Esophagus squamous epithelium (tissue), 5 donors: ENCODE measurements at regions not wholly inside any gene's neighbourhood (a gene's known extent, or its start where the extent isn't known, plus 50 kb on each side); places are given as distances from the start of the nearest gene placed in this dataset.
"Not testable (repeated sequence)": the region's sequence is repeated elsewhere in the genome, so short reads cannot be mapped to it uniquely, and the experiment has no call there.

Experiments
- DNase-seq: peaks from one replicate; lab custom pipeline; 2025; lab: John Stamatoyannopoulos, UW
- H3K27ac ChIP-seq, 4 donors: fragments of 200-600 bp; sonication (generic); one replicate each; pipeline ENCODE4 v1.5.1; 2016 to 2019; ENCODE audit warnings: mild to moderate bottlenecking in 1 of 4
- H3K27me3 ChIP-seq, 4 donors: fragments of 200-600 bp; sonication (generic); 1 replicate in 3 of 4; 2 replicates in 1 of 4; pipeline versions ENCODE4 v1.5.1 to v1.6.0; 2017 to 2021; ENCODE audit warnings: antibody characterized with exemption in 1 of 4
- H3K36me3 ChIP-seq, 3 donors: fragments of 200-600 bp; sonication (generic); one replicate each; pipeline ENCODE4 v1.5.1; 2016 to 2019
- H3K4me1 ChIP-seq, 3 donors: fragments of 200-600 bp; sonication (generic); one replicate each; pipeline ENCODE4 v1.5.1; 2017 to 2019
- H3K4me3 ChIP-seq, 4 donors: fragments of 200-600 bp; sonication (generic); 1 replicate in 3 of 4; 2 replicates in 1 of 4; pipeline ENCODE4 v1.5.1; 2016 to 2019; ENCODE audit warnings: mild to moderate bottlenecking in 2 of 4, moderate library complexity in 1 of 4
- H3K9me3 ChIP-seq, 3 donors: fragments of 200-600 bp; sonication (generic); one replicate each; pipeline ENCODE4 v1.5.1; 2016 to 2019
- POLR2A ChIP-seq, 4 donors: fragments of 450-650 bp; IDR thresholded peaks; one replicate each; pipeline ENCODE4 v1.6.1; 2017; ENCODE audit warnings: antibody characterized with exemption in 4 of 4, mild to moderate bottlenecking in 4 of 4, moderate library complexity in 3 of 4
- WGBS, 2 donors: methylation state at CpG; one replicate each; pipeline ENCODE4 v1.1.5; 2018; 5-methylcytosine and 5-hydroxymethylcytosine counted together
- intact Hi-C: fragments of 100-400 bp; cut with DNase I; formaldehyde crosslinking; loops from one replicate; pipeline ENCODE4 v1.15.0; 2022
- TF ChIP-seq, protein P1 (sequence below), 6 experiments: fragments of 450-650 bp in 4 of 6; fragments of 200-600 bp in 2 of 6; sonication (generic) in 2 of 6; IDR thresholded peaks; one replicate each; pipeline ENCODE4 v1.5.1; 2016 to 2019; ENCODE audit warnings: antibody characterized with exemption in 6 of 6, mild to moderate bottlenecking in 4 of 6, moderate library complexity in 4 of 6
- donor health status: DM: yes; HTN: yes; CAD: no.

DNA sequence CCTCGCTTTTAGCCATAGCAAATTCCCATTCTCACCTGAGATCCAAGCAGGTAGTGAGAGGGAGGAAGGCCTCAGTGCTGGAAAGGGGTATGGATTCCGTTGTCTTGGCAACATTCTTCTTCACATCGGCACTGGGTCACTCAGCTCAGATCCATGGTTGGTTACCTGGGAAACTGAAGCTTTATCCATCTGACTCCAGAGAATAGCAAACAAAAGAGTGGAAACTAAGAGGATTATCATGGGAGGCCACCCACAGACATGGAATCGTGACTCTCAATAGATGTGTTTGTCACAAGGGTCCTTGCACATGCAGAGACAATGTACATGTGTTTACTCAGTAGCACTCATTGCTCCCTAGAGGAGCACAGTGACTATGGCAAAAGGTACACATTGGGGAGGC, 81.0 kb downstream of the MAGED4 start:
- Histone ChIP-seq H3K9me3 (no peaks in the 10 kb centered on the region), H3K4me3 (no peak overlapping the region), H3K4me1 (peaks cover 0 to 10% (median 0%) of the 10 kb centered on the region in 3 donors), H3K27me3 (no peaks in the 10 kb centered on the region), H3K36me3 (no peaks in the 10 kb centered on the region), H3K27ac (no peak overlapping the region)
- 17 to 51% methylated on average over 1 to 4 of the region's 4 CpGs for WGBS, 2 donors
- TF ChIP-seq POLR2A (IDR thresholded peaks at IDR 0.05) = no peak
- TF ChIP-seq, protein P1, sequence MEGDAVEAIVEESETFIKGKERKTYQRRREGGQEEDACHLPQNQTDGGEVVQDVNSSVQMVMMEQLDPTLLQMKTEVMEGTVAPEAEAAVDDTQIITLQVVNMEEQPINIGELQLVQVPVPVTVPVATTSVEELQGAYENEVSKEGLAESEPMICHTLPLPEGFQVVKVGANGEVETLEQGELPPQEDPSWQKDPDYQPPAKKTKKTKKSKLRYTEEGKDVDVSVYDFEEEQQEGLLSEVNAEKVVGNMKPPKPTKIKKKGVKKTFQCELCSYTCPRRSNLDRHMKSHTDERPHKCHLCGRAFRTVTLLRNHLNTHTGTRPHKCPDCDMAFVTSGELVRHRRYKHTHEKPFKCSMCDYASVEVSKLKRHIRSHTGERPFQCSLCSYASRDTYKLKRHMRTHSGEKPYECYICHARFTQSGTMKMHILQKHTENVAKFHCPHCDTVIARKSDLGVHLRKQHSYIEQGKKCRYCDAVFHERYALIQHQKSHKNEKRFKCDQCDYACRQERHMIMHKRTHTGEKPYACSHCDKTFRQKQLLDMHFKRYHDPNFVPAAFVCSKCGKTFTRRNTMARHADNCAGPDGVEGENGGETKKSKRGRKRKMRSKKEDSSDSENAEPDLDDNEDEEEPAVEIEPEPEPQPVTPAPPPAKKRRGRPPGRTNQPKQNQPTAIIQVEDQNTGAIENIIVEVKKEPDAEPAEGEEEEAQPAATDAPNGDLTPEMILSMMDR (IDR thresholded peaks at IDR 0.05) = no peak
- intact Hi-C loops = no loop called here
- no peak for DNase-seq

DNA sequence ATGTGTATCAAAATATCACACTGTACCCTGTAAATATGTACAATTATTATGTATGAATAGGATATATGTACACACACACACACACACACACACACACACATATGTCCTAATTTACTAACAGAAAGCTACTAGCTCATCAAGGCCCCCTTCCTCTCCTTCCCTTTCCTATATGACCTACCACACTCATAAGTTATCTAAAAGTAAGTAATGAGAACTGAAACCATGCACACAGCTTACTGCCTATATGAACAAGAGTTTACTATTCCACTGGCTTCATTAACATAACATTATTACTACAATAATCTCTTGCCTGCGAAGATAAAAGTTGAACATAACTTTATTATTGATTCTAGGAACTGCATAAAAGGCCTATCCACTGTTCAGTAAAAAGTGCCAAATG, 83.8 kb downstream of the MAGED4 start:
- H3K9me3 ChIP-seq, H3K27me3 ChIP-seq, H3K36me3 ChIP-seq, DNase-seq, H3K27ac ChIP-seq, H3K4me3 ChIP-seq, H3K4me1 ChIP-seq, intact Hi-C loops: not testable (repeated sequence)
- WGBS, 2 donors = 67 to 78% methylated on average over 1 of the region's 1 CpG

DNA sequence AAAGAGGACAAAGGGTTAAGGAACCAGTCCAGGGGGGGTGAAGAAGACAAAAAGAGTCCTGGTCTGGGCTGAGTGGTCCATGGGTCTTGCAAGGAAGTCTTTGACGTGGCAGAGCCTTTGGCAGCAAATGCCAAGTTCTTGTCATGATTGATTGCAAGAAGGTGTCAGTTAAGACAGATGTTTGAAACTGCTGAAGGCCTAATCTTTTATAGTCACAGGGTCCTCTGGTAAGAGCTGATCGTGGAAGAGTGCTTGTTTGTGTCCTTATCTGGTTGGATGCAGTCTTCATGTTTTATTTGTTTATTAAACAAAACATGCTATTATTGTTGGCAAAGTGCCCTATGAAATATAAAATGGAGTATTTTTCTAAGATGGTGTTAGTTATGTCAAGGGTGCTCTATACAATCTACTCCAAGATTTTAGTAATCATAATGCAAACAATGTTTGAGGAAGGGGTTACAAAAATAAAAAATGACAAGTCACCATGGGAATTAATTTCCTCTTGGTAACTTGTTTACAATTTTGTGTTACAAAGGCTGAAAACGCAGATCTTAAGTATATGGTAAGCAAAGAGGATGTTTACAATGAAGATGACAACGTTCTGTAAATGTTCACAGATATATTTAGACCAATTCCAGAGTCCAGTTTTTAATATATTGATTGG, 85.9 kb downstream of the MAGED4 start:
- Histone ChIP-seq H3K9me3 (no peaks in the 10 kb centered on the region), H3K4me1 (no peaks in the 10 kb centered on the region), H3K36me3 (no peaks in the 10 kb centered on the region), H3K27me3 (no peaks in the 10 kb centered on the region), H3K27ac (no peak overlapping the region), H3K4me3 (no peak overlapping the region)
- DNase-seq = no peak
- no peak for TF ChIP-seq POLR2A (IDR thresholded peaks at IDR 0.05)
- TF ChIP-seq, protein P1 (IDR thresholded peaks at IDR 0.05) = no peak
- intact Hi-C loops = no loop called here
- 26 to 30% methylated on average over 4 of the region's 4 CpGs for WGBS, 2 donors

DNA sequence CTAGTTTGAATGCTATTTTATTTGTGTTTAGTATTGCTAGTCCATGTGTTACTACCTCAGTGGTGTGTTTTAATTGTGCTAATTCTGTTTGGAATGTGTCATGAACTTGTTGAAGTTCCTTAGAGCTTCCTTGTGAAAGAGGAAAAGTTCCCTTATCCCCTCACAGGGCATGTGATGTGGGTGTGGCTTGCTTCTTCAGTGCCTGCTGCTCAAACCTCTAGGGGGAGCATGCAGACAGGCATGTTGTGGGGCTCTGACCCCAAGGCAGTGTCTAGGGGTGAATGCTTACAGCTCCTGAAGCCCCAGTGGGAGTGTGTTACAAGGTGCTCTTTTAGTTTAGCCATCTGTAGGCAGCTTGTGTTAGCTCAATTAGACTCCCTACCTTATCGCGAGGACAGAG, 86.5 kb downstream of the MAGED4 start:
- Histone ChIP-seq H3K4me1 (no peaks in the 10 kb centered on the region), H3K27ac (no peak overlapping the region), H3K4me3 (no peak overlapping the region), H3K36me3 (no peaks in the 10 kb centered on the region), H3K9me3 (no peaks in the 10 kb centered on the region), H3K27me3 (no peaks in the 10 kb centered on the region)
- intact Hi-C loops = no loop called here
- 46 to 63% methylated on average over 2 of the region's 2 CpGs for WGBS, 2 donors
- DNase-seq = no peak
- TF ChIP-seq, protein P1 (IDR thresholded peaks at IDR 0.05) = peak in 1 of 6 experiments; percentile 13
- TF ChIP-seq POLR2A (IDR thresholded peaks at IDR 0.05) = no peak

DNA sequence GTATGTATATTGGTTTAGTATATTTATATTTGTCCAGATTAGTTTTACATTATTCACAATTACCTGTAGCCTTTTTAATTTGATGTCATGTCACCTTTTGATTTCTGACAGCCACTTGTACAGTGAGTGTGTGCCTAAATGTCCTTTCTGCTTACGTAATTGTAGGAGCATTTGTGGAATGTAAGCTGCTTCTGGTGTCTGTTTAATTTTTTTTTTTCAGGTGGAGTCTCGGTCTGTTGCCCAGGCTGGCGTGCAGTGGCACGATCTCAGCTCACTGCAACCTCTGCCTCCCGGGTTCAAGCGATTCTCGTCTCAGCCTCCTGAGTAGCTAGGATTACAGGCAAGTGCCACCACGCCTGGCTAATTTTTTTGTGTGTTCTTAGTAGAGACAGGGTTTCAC, 91.2 kb upstream of the XAGE2 start:
- intact Hi-C loops = no loop called here
- no peaks in the 10 kb centered on the region for H3K36me3 ChIP-seq
- H3K27me3 ChIP-seq = no peaks in the 10 kb centered on the region
- no peak for TF ChIP-seq POLR2A (IDR thresholded peaks at IDR 0.05)
- TF ChIP-seq, protein P1 (IDR thresholded peaks at IDR 0.05) = no peak
- H3K9me3 ChIP-seq = no peaks in the 10 kb centered on the region
- no peak for DNase-seq
- H3K4me1 ChIP-seq = no peaks in the 10 kb centered on the region
- 39 to 55% methylated on average over 4 to 8 of the region's 8 CpGs for WGBS, 2 donors
- no peak overlapping the region for H3K27ac ChIP-seq
- H3K4me3 ChIP-seq = no peak overlapping the region

DNA sequence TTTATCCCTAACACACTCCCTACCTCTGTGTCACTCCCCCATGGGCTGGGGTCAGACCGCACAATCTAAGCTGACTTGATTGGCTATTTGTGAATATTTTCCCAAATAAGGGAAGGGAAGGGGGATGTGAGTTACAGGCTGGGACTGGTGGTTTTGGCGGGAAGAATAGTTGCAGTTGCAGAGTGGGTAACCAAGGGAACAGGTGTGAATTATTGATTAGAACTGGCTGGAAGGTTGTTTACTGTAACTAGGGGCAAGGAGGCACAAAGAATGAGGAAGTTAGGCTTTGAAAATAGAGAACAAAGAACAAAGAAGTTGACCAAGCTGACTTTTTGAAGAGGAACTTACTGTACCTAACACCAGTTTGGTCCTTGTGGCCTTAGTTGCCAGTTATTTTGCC, 88.0 kb upstream of the XAGE2 start:
- intact Hi-C loops = no loop called here
- WGBS, 2 donors = 64 to 73% methylated on average over 2 of the region's 2 CpGs

More for the DNA sequence above, 88.0 kb upstream of the XAGE2 start:
- no peak for DNase-seq
- no peaks in the 10 kb centered on the region for H3K27me3 ChIP-seq
- H3K36me3 ChIP-seq = no peaks in the 10 kb centered on the region
- no peak for TF ChIP-seq POLR2A (IDR thresholded peaks at IDR 0.05)
- TF ChIP-seq, protein P1 (IDR thresholded peaks at IDR 0.05) = no peak
- H3K27ac ChIP-seq = no peak overlapping the region
- no peaks in the 10 kb centered on the region for H3K4me1 ChIP-seq
- no peak overlapping the region for H3K4me3 ChIP-seq
- no peaks in the 10 kb centered on the region for H3K9me3 ChIP-seq
